ENCODE measurements at regions not wholly inside any gene's neighbourhood (a gene's known extent, or its start where the extent isn't known, plus 50 kb on each side); places are given as distances from the start of the nearest gene placed in this dataset.

GRCh38 chr18:42155024-42155423 lies 200.0 kb downstream of the PIK3C3 start:
- TF ChIP-seq CTCF (optimal IDR thresholded peaks at IDR 0.05 in 1 of 3, IDR thresholded peaks at IDR 0.05 in 1 of 3, conservative IDR thresholded peaks at IDR 0.05 in 1 of 3; ENCODE audit: extremely low read depth in 1 of 3, insufficient read depth in 2 of 3, low read length in 3 of 3), result no peak
- TF ChIP-seq EZH2 (IDR thresholded peaks at IDR 0.05; ENCODE audit: low read length), result no peak
